HG03103 (cell line): ENCODE measurements at regions not wholly inside any gene's neighbourhood (a gene's known extent, or its start where the extent isn't known, plus 50 kb on each side); places are given as distances from the start of the nearest gene placed in this dataset.

ENCODE experiments used
- ATAC-seq: cut with Tn5 transposase; IDR thresholded peaks from one replicate; pipeline ENCODE4 v1.9.1; 2021; ENCODE audit warnings: low read depth; ENCODE audit not compliant: unreplicated experiment

- ATAC-seq, result no peak
These were observed 520.9 kb upstream of the PKN2 start for GRCh38 chr1:88163187-88163586.

- no peak for ATAC-seq
These were observed 515.9 kb upstream of the PKN2 start for GRCh38 chr1:88168126-88168525.

- no peak for ATAC-seq
These were observed 514.9 kb upstream of the PKN2 start for GRCh38 chr1:88169139-88169538.

GRCh38 chr1:88169939-88170338 lies 514.1 kb upstream of the PKN2 start:
- ATAC-seq, result no peak

GRCh38 chr1:88175120-88175630 lies 508.9 kb upstream of the PKN2 start:
- ATAC-seq, result no peak

- ATAC-seq, result no peak
These were observed 508.3 kb upstream of the PKN2 start for GRCh38 chr1:88175631-88176226.

GRCh38 chr1:88179943-88180342 lies 504.1 kb upstream of the PKN2 start:
- ATAC-seq, result no peak

- ATAC-seq, result peak; percentile 99
These were observed 503.5 kb upstream of the PKN2 start for GRCh38 chr1:88180449-88181108.

- ATAC-seq, result no peak
These were observed 497.2 kb upstream of the PKN2 start for GRCh38 chr1:88186911-88187310.

- no peak for ATAC-seq
These were observed 496.0 kb upstream of the PKN2 start for GRCh38 chr1:88188038-88188437.

GRCh38 chr1:88189525-88189924 lies 494.5 kb upstream of the PKN2 start:
- ATAC-seq, result no peak

GRCh38 chr1:88191917-88192316 lies 492.2 kb upstream of the PKN2 start:
- ATAC-seq, result peak; percentile 94

GRCh38 chr1:88194542-88194941 lies 489.5 kb upstream of the PKN2 start:
- no peak for ATAC-seq

- ATAC-seq, result no peak
These were observed 483.5 kb upstream of the PKN2 start for GRCh38 chr1:88200545-88200944.

GRCh38 chr1:88204111-88204510 lies 480.0 kb upstream of the PKN2 start:
- ATAC-seq, result no peak

- ATAC-seq, result no peak
These were observed 479.4 kb upstream of the PKN2 start for GRCh38 chr1:88204612-88205167.

- no peak for ATAC-seq
These were observed 475.7 kb upstream of the PKN2 start for GRCh38 chr1:88208389-88208788.

- no peak for ATAC-seq
These were observed 473.8 kb upstream of the PKN2 start for GRCh38 chr1:88210103-88210787.

GRCh38 chr1:88216441-88216840 lies 467.6 kb upstream of the PKN2 start:
- no peak for ATAC-seq

GRCh38 chr1:88217386-88217785 lies 466.7 kb upstream of the PKN2 start:
- ATAC-seq, result no peak

GRCh38 chr1:88219521-88219920 lies 464.6 kb upstream of the PKN2 start:
- ATAC-seq, result no peak
